ENCODE measurements at regions not wholly inside any gene's neighbourhood (a gene's known extent, or its start where the extent isn't known, plus 50 kb on each side); places are given as distances from the start of the nearest gene placed in this dataset.
"Not testable (repeated sequence)": the region's sequence is repeated elsewhere in the genome, so short reads cannot be mapped to it uniquely, and the experiment has no call there.

- not testable (repeated sequence) for H3K4me3 ChIP-seq; H3K27ac ChIP-seq; H3K4me1 ChIP-seq (ENCODE audit: low read depth); H3K9me3 ChIP-seq (ENCODE audit: low read depth); DNase-seq (ENCODE audit: low read depth in 1 of 2, low spot score in 1 of 2); H3K27me3 ChIP-seq; H3K36me3 ChIP-seq
These were observed 382.6 kb upstream of the TGIF2LX start for GRCh38 chrX:89539150-89539549.

DNA sequence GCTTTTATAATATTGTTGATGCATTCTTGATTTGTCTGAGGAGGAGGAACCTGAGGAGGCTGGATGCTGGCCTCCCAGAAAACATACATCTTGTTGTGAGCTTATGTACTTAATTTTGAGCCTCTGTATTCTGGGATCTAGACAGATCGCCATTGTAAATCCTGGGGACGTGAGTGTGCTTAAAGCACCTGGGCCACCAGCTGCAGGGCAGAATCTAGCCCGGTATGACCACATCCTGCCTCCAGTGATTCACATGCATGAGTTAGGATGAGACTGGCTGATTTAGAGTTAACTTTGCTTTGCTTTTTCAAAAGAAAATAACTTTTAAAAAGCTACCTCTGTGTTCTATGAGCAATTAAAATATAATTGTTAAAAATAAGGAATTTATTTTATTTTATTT is 364.6 kb upstream of the TGIF2LX start:
- not testable (repeated sequence) for H3K36me3 ChIP-seq; H3K27ac ChIP-seq; H3K4me3 ChIP-seq; H3K9me3 ChIP-seq (ENCODE audit: low read depth); H3K4me1 ChIP-seq (ENCODE audit: low read depth); H3K27me3 ChIP-seq; DNase-seq (ENCODE audit: low read depth in 1 of 2, low spot score in 1 of 2)

DNA sequence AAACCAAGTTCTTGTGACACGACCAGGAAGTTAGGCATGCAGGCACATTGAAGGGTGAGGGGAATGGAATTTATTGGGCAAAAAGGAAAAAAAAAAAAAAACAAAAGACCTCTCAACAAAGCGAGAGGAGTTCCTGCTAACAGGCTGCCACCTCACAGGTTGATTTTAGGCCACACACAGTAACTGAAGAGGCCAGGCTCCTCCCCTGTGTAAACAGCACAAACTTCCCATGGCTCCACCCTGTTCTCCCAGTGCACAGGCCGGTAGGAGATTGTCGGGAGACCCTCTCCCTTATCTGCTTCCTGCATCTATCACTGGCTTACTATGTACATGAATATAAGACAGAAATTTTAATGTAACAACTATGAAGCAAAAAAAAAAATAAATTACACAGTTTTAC is 359.6 kb upstream of the TGIF2LX start:
- not testable (repeated sequence) for H3K4me3 ChIP-seq

GRCh38 chrX:89563107-89563506 is 358.6 kb upstream of the TGIF2LX start:
- DNase-seq (ENCODE audit: low read depth in 1 of 2, low spot score in 1 of 2); H3K36me3 ChIP-seq; H3K4me3 ChIP-seq; H3K4me1 ChIP-seq (ENCODE audit: low read depth); H3K27me3 ChIP-seq; H3K27ac ChIP-seq; H3K9me3 ChIP-seq (ENCODE audit: low read depth): not testable (repeated sequence)

More for the DNA sequence above, 359.6 kb upstream of the TGIF2LX start:
- not testable (repeated sequence) for H3K27me3 ChIP-seq; H3K36me3 ChIP-seq; DNase-seq (ENCODE audit: low read depth in 1 of 2, low spot score in 1 of 2); H3K27ac ChIP-seq; H3K4me1 ChIP-seq (ENCODE audit: low read depth); H3K9me3 ChIP-seq (ENCODE audit: low read depth)

GRCh38 chrX:89567787-89568186 is 353.9 kb upstream of the TGIF2LX start:
- not testable (repeated sequence) for H3K4me1 ChIP-seq (ENCODE audit: low read depth); DNase-seq (ENCODE audit: low read depth in 1 of 2, low spot score in 1 of 2); H3K4me3 ChIP-seq; H3K27me3 ChIP-seq; H3K27ac ChIP-seq; H3K9me3 ChIP-seq (ENCODE audit: low read depth); H3K36me3 ChIP-seq

GRCh38 chrX:89581868-89582267 is 339.8 kb upstream of the TGIF2LX start:
- not testable (repeated sequence) for H3K27me3 ChIP-seq; DNase-seq (ENCODE audit: low read depth in 1 of 2, low spot score in 1 of 2); H3K27ac ChIP-seq; H3K4me3 ChIP-seq; H3K36me3 ChIP-seq; H3K9me3 ChIP-seq (ENCODE audit: low read depth); H3K4me1 ChIP-seq (ENCODE audit: low read depth)

DNA sequence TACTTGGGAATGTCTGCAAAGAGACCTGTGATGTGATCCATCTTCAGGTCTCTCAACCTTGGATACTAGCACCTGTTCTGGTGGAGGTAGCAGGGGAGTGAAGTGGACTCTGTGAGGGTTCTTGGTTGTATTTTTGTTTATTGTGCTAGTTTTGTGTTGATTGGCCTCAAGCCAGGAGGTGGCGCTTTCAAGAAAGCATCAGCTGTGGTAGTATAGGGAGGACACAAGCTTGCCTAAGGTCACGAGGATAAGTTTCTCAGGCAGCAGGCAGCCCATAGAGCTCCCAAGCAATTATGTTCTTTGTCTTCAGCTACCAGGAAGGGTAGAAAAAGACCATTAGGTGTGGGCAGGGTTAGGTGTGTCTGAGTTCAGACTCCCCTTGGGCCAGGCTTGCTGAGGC is 289.9 kb upstream of the TGIF2LX start:
- not testable (repeated sequence) for H3K4me1 ChIP-seq (ENCODE audit: low read depth); H3K4me3 ChIP-seq; H3K9me3 ChIP-seq (ENCODE audit: low read depth); H3K27me3 ChIP-seq; H3K36me3 ChIP-seq; DNase-seq (ENCODE audit: low read depth in 1 of 2, low spot score in 1 of 2); H3K27ac ChIP-seq

DNA sequence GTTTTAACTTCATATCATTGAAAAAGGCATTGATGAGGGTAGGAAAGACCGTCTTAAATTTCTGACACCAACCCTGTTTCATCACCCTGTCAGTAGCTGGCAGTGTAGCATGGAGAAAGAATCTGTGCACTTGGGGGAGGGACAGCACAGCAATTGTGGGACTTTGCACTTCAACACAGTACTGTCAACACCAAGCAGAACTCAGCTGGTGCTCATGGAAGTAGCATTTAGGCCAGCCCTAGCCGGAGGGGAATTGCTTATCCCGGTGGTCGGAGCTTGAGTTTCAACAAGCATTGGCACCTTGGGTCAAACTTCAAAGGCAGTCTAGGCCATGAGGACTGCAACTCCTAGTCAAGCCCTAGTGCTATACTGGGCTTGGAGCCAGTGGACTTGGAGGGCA is 285.8 kb upstream of the TGIF2LX start:
- H3K9me3 ChIP-seq (ENCODE audit: low read depth); H3K27me3 ChIP-seq; H3K4me3 ChIP-seq; H3K4me1 ChIP-seq (ENCODE audit: low read depth); H3K36me3 ChIP-seq; H3K27ac ChIP-seq: not testable (repeated sequence)
- peak in 1 of 2 donors; percentile 0 for DNase-seq (ENCODE audit: low read depth in 1 of 2, low spot score in 1 of 2)

GRCh38 chrX:89658662-89659061 is 263.0 kb upstream of the TGIF2LX start:
- not testable (repeated sequence) for H3K36me3 ChIP-seq

GRCh38 chrX:89706481-89706880 is 215.2 kb upstream of the TGIF2LX start:
- DNase-seq (ENCODE audit: low read depth in 1 of 2, low spot score in 1 of 2), result not testable (repeated sequence)

More at GRCh38 chrX:89658662-89659061, 263.0 kb upstream of the TGIF2LX start:
- H3K27me3 ChIP-seq; H3K9me3 ChIP-seq (ENCODE audit: low read depth); H3K27ac ChIP-seq; H3K4me3 ChIP-seq; DNase-seq (ENCODE audit: low read depth in 1 of 2, low spot score in 1 of 2); H3K4me1 ChIP-seq (ENCODE audit: low read depth): not testable (repeated sequence)

DNA sequence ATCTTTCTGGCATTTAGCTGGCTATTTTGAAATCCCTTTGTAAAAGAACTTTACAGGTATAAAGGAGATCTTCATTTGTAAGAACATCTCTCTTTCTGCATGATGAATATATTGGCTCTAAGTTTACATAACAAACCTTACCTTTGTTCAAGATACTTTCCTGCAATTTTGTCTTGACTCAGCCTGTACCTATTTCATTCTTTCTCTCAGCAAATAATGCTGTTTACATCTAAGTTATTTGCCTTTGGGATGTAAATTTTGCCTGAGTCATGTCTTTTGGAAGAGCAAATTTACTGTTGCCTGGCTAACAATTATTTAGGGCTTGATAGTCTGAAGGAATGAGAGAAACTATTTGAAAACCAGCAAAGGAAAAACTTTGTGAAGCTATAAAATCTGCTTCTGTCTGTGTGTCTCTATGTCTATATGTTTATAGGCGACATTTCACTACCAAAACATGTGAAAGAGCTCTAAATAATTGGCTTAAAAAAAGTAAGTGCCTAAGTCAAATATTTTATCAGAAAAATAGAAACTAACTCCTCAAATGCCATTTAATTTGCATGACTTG is 214.3 kb upstream of the TGIF2LX start:
- not testable (repeated sequence) for H3K4me1 ChIP-seq (ENCODE audit: low read depth); H3K27me3 ChIP-seq; H3K36me3 ChIP-seq; H3K9me3 ChIP-seq (ENCODE audit: low read depth); DNase-seq (ENCODE audit: low read depth in 1 of 2, low spot score in 1 of 2); H3K27ac ChIP-seq; H3K4me3 ChIP-seq

More at GRCh38 chrX:89706481-89706880, 215.2 kb upstream of the TGIF2LX start:
- H3K27me3 ChIP-seq; H3K36me3 ChIP-seq; H3K4me1 ChIP-seq (ENCODE audit: low read depth); H3K9me3 ChIP-seq (ENCODE audit: low read depth); H3K4me3 ChIP-seq; H3K27ac ChIP-seq: not testable (repeated sequence)

DNA sequence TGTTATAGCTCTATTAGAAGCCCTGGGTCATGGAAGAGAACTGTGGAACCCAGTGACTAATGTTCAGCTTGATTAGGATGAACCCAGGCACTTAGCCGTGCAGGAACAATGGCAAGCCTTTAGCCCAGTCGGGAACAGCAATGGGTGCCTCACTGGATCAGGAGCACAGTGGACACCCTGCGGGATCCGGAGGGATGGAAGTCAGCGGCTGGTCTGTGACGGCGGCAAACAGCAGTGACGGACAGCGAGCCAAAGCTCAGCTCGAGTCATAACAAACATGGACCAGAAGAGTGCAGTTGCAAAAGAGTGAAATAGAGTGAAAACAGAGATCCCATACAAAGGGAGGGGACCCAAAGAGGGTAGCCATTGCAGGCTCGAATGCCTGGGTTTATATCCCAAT is 187.3 kb upstream of the TGIF2LX start:
- H3K27me3 ChIP-seq; H3K36me3 ChIP-seq; DNase-seq (ENCODE audit: low read depth in 1 of 2, low spot score in 1 of 2); H3K4me1 ChIP-seq (ENCODE audit: low read depth); H3K9me3 ChIP-seq (ENCODE audit: low read depth); H3K27ac ChIP-seq; H3K4me3 ChIP-seq: not testable (repeated sequence)

DNA sequence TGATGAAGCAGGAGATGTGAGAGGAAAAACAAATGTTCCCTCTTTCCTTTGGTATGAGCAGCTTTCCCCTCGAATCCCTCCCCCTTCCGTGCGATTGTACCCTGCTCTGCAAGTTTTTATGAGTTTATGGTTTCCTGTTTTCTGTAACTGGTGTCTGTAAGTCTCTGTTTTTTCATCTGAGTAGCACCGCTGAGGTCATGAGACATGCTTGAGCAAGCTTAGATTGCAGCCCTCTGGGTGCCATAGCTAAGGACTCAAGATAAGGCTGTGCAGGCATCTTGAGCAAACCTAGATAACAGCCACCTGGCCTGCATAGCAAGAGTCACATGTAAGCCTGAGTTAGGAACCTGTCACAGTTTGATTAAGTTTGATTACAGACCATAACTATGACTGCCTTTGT is 165.2 kb upstream of the TGIF2LX start:
- H3K27ac ChIP-seq, result not testable (repeated sequence)

More for the DNA sequence above, 165.2 kb upstream of the TGIF2LX start:
- H3K4me1 ChIP-seq (ENCODE audit: low read depth); H3K9me3 ChIP-seq (ENCODE audit: low read depth); H3K27me3 ChIP-seq; H3K36me3 ChIP-seq; DNase-seq (ENCODE audit: low read depth in 1 of 2, low spot score in 1 of 2); H3K4me3 ChIP-seq: not testable (repeated sequence)

Measured in cardiac muscle cell (in vitro differentiated cells and primary cell).